ENCODE measurements at regions not wholly inside any gene's neighbourhood (a gene's known extent, or its start where the extent isn't known, plus 50 kb on each side); places are given as distances from the start of the nearest gene placed in this dataset.

GRCh38 chr11:19395050-19395449 is 154.3 kb upstream of the E2F8 start:
- Histone ChIP-seq H4K20me1 (ENCODE audit: insufficient read depth, low read length) (no peaks in the 10 kb centered on the region), H2AFZ (ENCODE audit: low read length) (no peak overlapping the region), H3K4me1 (ENCODE audit: insufficient read depth, low read length, severe bottlenecking) (no peaks in the 10 kb centered on the region), H3K79me2 (ENCODE audit: insufficient read depth, low read length) (no peaks in the 10 kb centered on the region), H3K9ac (ENCODE audit: low read length) (no peak overlapping the region), H3K9me2 (ENCODE audit: low read depth, low read length) (no peaks in the 10 kb centered on the region), H3K27me3 (ENCODE audit: insufficient read depth, low read length) (no peaks in the 10 kb centered on the region), H3K4me2 (ENCODE audit: low read length) (no peak overlapping the region), H3K36me3 (ENCODE audit: insufficient read depth, low read length) (no peaks in the 10 kb centered on the region), H3K9me3 (ENCODE audit: low read length) (no peaks in the 10 kb centered on the region), H3F3A (ENCODE audit: insufficient read depth, low read length) (no peaks in the 10 kb centered on the region), H3K27ac (ENCODE audit: low read depth, low read length, poor library complexity, severe bottlenecking) (no peak overlapping the region), H3K4me3 (ENCODE audit: low read depth, low read length, poor library complexity, severe bottlenecking) (no peak overlapping the region)
- no peak for TF ChIP-seq EZH2 (IDR thresholded peaks at IDR 0.05; ENCODE audit: borderline replicate concordance, low read length)
- TF ChIP-seq, protein P1, sequence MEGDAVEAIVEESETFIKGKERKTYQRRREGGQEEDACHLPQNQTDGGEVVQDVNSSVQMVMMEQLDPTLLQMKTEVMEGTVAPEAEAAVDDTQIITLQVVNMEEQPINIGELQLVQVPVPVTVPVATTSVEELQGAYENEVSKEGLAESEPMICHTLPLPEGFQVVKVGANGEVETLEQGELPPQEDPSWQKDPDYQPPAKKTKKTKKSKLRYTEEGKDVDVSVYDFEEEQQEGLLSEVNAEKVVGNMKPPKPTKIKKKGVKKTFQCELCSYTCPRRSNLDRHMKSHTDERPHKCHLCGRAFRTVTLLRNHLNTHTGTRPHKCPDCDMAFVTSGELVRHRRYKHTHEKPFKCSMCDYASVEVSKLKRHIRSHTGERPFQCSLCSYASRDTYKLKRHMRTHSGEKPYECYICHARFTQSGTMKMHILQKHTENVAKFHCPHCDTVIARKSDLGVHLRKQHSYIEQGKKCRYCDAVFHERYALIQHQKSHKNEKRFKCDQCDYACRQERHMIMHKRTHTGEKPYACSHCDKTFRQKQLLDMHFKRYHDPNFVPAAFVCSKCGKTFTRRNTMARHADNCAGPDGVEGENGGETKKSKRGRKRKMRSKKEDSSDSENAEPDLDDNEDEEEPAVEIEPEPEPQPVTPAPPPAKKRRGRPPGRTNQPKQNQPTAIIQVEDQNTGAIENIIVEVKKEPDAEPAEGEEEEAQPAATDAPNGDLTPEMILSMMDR (IDR thresholded peaks at IDR 0.05; ENCODE audit: low read length): no peak

DNA sequence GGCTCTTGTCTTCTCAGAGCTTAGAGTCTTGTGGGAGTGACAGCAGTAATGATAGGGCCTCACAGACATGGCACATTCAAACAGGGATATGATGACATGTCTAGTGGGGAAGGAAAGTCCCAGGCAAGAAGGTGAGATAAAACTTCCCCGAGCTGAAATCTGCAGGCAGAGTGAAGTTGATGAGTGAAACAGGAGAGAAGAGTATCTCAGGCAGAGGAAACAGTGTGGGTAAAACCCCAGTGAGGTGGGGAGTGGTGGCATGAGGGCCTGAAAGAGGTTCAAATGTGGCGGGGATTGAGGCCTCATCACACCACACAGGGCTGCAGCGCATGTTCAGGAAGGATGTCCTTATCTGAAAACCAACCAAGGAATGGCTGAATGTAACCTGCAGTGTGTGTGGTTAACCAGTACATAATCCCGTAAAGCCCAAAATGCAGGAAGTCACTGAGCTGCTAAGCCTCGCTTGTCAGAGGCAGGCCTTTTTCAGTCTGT is 153.8 kb upstream of the E2F8 start:
- no peaks in the 10 kb centered on the region for H4K20me1 ChIP-seq (ENCODE audit: insufficient read depth, low read length)
- H3K4me2 ChIP-seq (ENCODE audit: low read length): no peak overlapping the region
- H3K9me3 ChIP-seq (ENCODE audit: low read length): no peaks in the 10 kb centered on the region
- H3K79me2 ChIP-seq (ENCODE audit: insufficient read depth, low read length): no peaks in the 10 kb centered on the region
- H2AFZ ChIP-seq (ENCODE audit: low read length): no peak overlapping the region
- no peak overlapping the region for H3K9ac ChIP-seq (ENCODE audit: low read length)
- H3F3A ChIP-seq (ENCODE audit: insufficient read depth, low read length): no peaks in the 10 kb centered on the region
- no peak overlapping the region for H3K27ac ChIP-seq (ENCODE audit: low read depth, low read length, poor library complexity, severe bottlenecking)
- no peak overlapping the region for H3K4me3 ChIP-seq (ENCODE audit: low read depth, low read length, poor library complexity, severe bottlenecking)
- H3K4me1 ChIP-seq (ENCODE audit: insufficient read depth, low read length, severe bottlenecking): no peaks in the 10 kb centered on the region
- H3K9me2 ChIP-seq (ENCODE audit: low read depth, low read length): no peaks in the 10 kb centered on the region
- H3K36me3 ChIP-seq (ENCODE audit: insufficient read depth, low read length): no peaks in the 10 kb centered on the region
- no peak for TF ChIP-seq EZH2 (IDR thresholded peaks at IDR 0.05; ENCODE audit: borderline replicate concordance, low read length)
- TF ChIP-seq, protein P1 (IDR thresholded peaks at IDR 0.05; ENCODE audit: low read length): no peak
- no peaks in the 10 kb centered on the region for H3K27me3 ChIP-seq (ENCODE audit: insufficient read depth, low read length)

- no peak overlapping the region for H3K27ac ChIP-seq (ENCODE audit: low read depth, low read length, poor library complexity, severe bottlenecking)
- H3K4me3 ChIP-seq (ENCODE audit: low read depth, low read length, poor library complexity, severe bottlenecking): no peak overlapping the region
- H3K9me3 ChIP-seq (ENCODE audit: low read length): no peaks in the 10 kb centered on the region
- no peak overlapping the region for H3K4me2 ChIP-seq (ENCODE audit: low read length)
- H3K79me2 ChIP-seq (ENCODE audit: insufficient read depth, low read length): no peaks in the 10 kb centered on the region
- TF ChIP-seq, protein P1 (IDR thresholded peaks at IDR 0.05; ENCODE audit: low read length): no peak
- no peak for TF ChIP-seq EZH2 (IDR thresholded peaks at IDR 0.05; ENCODE audit: borderline replicate concordance, low read length)
- H3K27me3 ChIP-seq (ENCODE audit: insufficient read depth, low read length): no peaks in the 10 kb centered on the region
- no peaks in the 10 kb centered on the region for H3K36me3 ChIP-seq (ENCODE audit: insufficient read depth, low read length)
- H3F3A ChIP-seq (ENCODE audit: insufficient read depth, low read length): no peaks in the 10 kb centered on the region
- no peaks in the 10 kb centered on the region for H4K20me1 ChIP-seq (ENCODE audit: insufficient read depth, low read length)
- no peaks in the 10 kb centered on the region for H3K9me2 ChIP-seq (ENCODE audit: low read depth, low read length)
- no peaks in the 10 kb centered on the region for H3K4me1 ChIP-seq (ENCODE audit: insufficient read depth, low read length, severe bottlenecking)
- H3K9ac ChIP-seq (ENCODE audit: low read length): no peak overlapping the region
- H2AFZ ChIP-seq (ENCODE audit: low read length): no peak overlapping the region
Measured at GRCh38 chr11:19393941-19394340, 153.2 kb upstream of the E2F8 start.

All from OCI-LY1 (cell line).